ENCODE measurements at regions not wholly inside any gene's neighbourhood (a gene's known extent, or its start where the extent isn't known, plus 50 kb on each side); places are given as distances from the start of the nearest gene placed in this dataset.

DNA sequence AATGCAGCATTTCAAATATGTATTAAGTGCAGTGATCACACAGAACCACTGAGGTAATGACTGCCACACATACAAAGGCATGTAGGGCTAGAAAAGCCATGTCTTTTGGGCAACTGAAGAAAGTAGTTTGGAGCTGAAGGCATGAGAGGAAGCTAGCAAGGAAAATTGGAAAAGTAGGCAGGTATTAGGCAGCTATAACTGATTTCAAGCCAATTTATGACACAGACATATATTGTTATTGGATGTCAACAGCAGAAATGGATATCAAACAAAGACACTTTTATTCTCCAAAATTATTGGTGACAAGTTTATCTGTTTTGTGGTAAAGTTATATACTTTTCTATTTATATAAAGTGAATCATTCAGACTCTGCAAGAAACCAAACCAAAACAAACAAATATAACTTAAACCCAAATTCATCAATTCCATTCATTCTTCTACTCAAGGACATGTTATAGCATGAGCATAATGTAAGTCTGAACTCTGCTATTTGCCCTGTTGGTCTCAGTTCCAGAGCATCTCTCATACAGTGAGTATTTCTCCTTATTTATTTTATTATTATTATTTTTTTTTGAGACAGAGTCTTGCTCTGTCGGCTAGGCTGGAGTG is 307.4 kb upstream of the COL8A1 start:
- TF ChIP-seq, protein P1, sequence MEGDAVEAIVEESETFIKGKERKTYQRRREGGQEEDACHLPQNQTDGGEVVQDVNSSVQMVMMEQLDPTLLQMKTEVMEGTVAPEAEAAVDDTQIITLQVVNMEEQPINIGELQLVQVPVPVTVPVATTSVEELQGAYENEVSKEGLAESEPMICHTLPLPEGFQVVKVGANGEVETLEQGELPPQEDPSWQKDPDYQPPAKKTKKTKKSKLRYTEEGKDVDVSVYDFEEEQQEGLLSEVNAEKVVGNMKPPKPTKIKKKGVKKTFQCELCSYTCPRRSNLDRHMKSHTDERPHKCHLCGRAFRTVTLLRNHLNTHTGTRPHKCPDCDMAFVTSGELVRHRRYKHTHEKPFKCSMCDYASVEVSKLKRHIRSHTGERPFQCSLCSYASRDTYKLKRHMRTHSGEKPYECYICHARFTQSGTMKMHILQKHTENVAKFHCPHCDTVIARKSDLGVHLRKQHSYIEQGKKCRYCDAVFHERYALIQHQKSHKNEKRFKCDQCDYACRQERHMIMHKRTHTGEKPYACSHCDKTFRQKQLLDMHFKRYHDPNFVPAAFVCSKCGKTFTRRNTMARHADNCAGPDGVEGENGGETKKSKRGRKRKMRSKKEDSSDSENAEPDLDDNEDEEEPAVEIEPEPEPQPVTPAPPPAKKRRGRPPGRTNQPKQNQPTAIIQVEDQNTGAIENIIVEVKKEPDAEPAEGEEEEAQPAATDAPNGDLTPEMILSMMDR (IDR thresholded peaks at IDR 0.05; ENCODE audit: control insufficient read depth, insufficient read depth, low read depth, low read length, missing control alignments), result no peak
- H3K4me3 ChIP-seq (ENCODE audit: control insufficient read depth, low read depth, low read length), result no peak overlapping the region
- no peak for DNase-seq (ENCODE audit: low read depth)

DNA sequence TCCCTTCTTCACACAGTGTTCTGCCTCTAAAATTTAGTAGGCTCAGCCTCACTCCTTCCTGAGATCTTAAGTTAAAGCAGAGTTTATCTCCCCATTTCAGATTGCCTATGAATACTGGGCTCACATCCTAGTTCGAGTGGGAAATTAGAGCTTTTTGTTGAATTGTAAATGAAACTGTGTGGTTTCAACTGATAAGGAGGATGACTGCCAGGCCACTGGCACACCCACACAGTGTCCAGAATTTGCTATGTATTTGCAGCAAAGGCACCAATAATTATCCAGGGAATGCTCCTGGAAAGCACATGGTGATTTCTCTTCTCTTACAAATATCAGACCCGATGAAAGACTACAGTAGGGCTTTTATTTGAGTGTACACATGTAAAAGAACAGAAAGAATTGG is 308.1 kb upstream of the COL8A1 start:
- peak; percentile 55 for DNase-seq (ENCODE audit: low read depth)
- TF ChIP-seq, protein P1 (IDR thresholded peaks at IDR 0.05; ENCODE audit: control insufficient read depth, insufficient read depth, low read depth, low read length, missing control alignments), result no peak
- no peak overlapping the region for H3K4me3 ChIP-seq (ENCODE audit: control insufficient read depth, low read depth, low read length)

DNA sequence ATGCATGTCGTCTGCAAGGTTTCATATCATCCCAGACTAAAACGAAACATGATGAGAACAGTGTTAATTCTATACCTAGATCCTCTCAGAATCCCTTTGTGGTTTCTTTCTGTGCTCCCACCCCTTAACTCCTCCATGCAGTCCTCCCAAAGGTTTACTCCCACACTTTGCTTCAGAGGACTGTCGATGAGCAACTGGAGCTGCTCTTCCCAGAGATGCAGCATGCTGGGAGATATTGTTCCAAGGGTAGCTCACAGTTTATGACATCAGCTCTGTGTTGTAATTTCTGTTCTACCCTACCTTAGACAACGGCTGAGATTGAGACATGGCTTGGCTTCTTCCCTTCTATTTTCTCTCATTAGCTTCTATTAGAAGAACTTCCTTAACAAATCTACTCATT is 313.0 kb upstream of the COL8A1 start:
- DNase-seq (ENCODE audit: low read depth), result no peak
- no peak overlapping the region for H3K4me3 ChIP-seq (ENCODE audit: control insufficient read depth, low read depth, low read length)
- TF ChIP-seq, protein P1 (IDR thresholded peaks at IDR 0.05; ENCODE audit: control insufficient read depth, insufficient read depth, low read depth, low read length, missing control alignments), result no peak

DNA sequence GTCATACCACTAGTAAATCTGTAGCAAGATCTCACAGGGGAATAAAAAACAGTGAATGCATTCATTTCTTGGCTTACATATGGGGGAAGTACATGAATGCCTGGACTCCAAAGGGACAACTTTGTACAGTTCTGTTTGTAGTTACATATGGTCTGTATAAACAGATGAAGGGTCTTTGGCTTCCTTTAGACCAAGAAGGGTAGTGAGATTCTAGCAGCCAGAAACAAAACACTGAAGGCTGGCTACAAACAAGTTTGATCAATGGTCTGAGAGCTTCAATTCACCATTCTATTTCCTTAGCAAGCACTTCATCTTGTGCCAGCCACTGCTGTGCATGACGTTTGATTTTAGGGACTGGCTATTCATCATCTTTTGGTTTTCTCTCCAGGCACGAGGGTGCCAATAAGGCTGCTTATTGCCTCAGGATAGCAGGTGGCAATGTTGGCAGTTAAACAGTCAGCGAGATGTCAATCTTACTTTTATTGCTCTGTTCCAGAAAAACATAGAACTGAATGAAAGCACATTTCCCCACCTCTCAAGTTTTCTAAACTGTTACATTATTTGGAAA is 313.7 kb upstream of the COL8A1 start:
- no peak for DNase-seq (ENCODE audit: low read depth)
- H3K4me3 ChIP-seq (ENCODE audit: control insufficient read depth, low read depth, low read length), result no peak overlapping the region
- TF ChIP-seq, protein P1 (IDR thresholded peaks at IDR 0.05; ENCODE audit: control insufficient read depth, insufficient read depth, low read depth, low read length, missing control alignments), result no peak

DNA sequence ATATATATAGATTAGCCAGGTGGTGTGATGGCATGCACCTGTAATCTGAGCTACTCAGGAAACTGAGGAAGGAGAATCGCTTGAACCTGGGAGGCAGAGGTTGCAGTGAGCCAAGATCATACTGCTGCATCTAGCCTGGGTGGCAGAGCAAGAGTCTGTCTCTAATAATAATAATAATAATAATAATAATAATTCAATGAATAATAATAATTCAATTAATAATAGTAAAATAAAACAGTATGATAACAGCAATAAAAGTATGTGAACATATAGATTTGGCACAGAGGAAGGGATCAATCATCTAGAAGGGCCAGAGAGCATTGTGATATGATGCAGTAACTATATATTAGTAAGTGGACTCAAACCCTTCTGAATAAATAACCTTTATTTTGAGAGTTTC is 314.5 kb upstream of the COL8A1 start:
- H3K4me3 ChIP-seq (ENCODE audit: control insufficient read depth, low read depth, low read length), result no peak overlapping the region
- DNase-seq (ENCODE audit: low read depth), result no peak
- TF ChIP-seq, protein P1 (IDR thresholded peaks at IDR 0.05; ENCODE audit: control insufficient read depth, insufficient read depth, low read depth, low read length, missing control alignments), result no peak

DNA sequence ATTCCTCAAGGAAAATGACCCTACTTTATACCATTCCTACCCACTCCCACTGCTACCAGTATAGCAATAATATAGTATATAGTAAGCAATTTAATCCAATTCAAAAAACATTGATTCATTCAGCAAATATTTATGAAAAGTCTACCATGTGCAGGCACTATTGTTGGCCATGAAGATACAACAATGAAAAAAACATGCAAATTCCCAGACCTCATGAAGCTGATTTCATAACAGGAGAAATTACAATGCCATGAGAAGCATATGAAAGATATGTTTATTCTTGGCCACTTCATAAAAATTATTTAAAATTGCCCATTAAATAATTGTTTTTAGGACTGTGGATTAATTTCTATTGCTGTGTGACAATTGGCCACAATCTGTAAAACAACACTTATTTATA is 315.8 kb upstream of the COL8A1 start:
- TF ChIP-seq, protein P1 (IDR thresholded peaks at IDR 0.05; ENCODE audit: control insufficient read depth, insufficient read depth, low read depth, low read length, missing control alignments), result no peak
- no peak for DNase-seq (ENCODE audit: low read depth)
- no peak overlapping the region for H3K4me3 ChIP-seq (ENCODE audit: control insufficient read depth, low read depth, low read length)

Data from AG09309 (cell line).